Breast epithelium (tissue), 4 donors: ENCODE measurements at regions not wholly inside any gene's neighbourhood (a gene's known extent, or its start where the extent isn't known, plus 50 kb on each side); places are given as distances from the start of the nearest gene placed in this dataset.

Experiments used
- DNase-seq, 2 donors: peaks; one replicate each; pipeline ENCODE4 v3.0.0-alpha.2; 2019; ENCODE audit warnings: low spot score in 2 of 2
- H3K27ac ChIP-seq, 2 donors: fragments of 200-600 bp; sonication (generic) in 1 of 2; one replicate each; pipeline ENCODE4 v1.5.1; 2016 to 2019; ENCODE audit warnings: mild to moderate bottlenecking in 1 of 2
- H3K27me3 ChIP-seq, 2 donors: fragments of 200-600 bp; sonication (generic) in 1 of 2; one replicate each; pipeline versions ENCODE4 v1.5.1 to v1.6.0; 2017 to 2019; ENCODE audit warnings: control low read depth in 1 of 2, mild to moderate bottlenecking in 1 of 2
- H3K36me3 ChIP-seq: fragments of 200-600 bp; one replicate; pipeline ENCODE4 v1.5.1; 2019
- H3K4me1 ChIP-seq, 2 donors: fragments of 200-600 bp; sonication (generic); one replicate each; pipeline ENCODE4 v1.5.1; 2016 to 2019; ENCODE audit warnings: control low read depth in 1 of 2
- H3K4me3 ChIP-seq, 3 donors: fragments of 200-600 bp; sonication (generic); 1 replicate in 2 of 3; 2 replicates in 1 of 3; pipeline ENCODE4 v1.5.1; 2016 to 2019; ENCODE audit warnings: mild to moderate bottlenecking in 3 of 3, moderate library complexity in 2 of 3
- H3K9me3 ChIP-seq, 2 donors: fragments of 200-600 bp; sonication (generic) in 1 of 2; one replicate each; pipeline ENCODE4 v1.5.1; 2016 to 2019; ENCODE audit warnings: control low read depth in 1 of 2
- CTCF ChIP-seq, 3 donors: fragments of 450-650 bp; IDR thresholded peaks; one replicate each; pipeline ENCODE4 v1.5.1; 2016 to 2017; ENCODE audit warnings: antibody characterized with exemption in 3 of 3, mild to moderate bottlenecking in 3 of 3, moderate library complexity in 3 of 3
- POLR2A ChIP-seq: fragments of 450-650 bp; IDR thresholded peaks from one replicate; pipeline ENCODE4 v1.6.1; 2016; ENCODE audit warnings: antibody characterized with exemption, mild to moderate bottlenecking, moderate library complexity
- POLR2AphosphoS5 ChIP-seq, 3 donors: sonication (generic); formaldehyde crosslinking; IDR thresholded peaks; one replicate each; pipeline ENCODE4 v1.6.1; 2017; ENCODE audit warnings: antibody characterized with exemption in 3 of 3
- intact Hi-C: fragments of 100-400 bp; cut with DNase I; formaldehyde crosslinking; loops from one replicate; pipeline ENCODE4 v1.15.1; 2023; ENCODE audit warnings: low total_unique reads

- Histone ChIP-seq H3K9me3 (no peaks in the 10 kb centered on the region), H3K27ac (no peak overlapping the region), H3K4me1 (no peaks in the 10 kb centered on the region), H3K4me3 (no peak overlapping the region), H3K36me3 (no peaks in the 10 kb centered on the region), H3K27me3 (peaks cover 0 to 16% of the 10 kb centered on the region in 2 donors)
- intact Hi-C loops: no loop called here
- DNase-seq: no peak
- TF ChIP-seq POLR2A (no peak), POLR2AphosphoS5 (IDR thresholded peaks at IDR 0.05) (no peak), CTCF (IDR thresholded peaks at IDR 0.05) (no peak)
Measured at GRCh38 chr17:33421933-33422332, 128.8 kb upstream of the ASIC2 start.

- Histone ChIP-seq H3K4me3 (no peak overlapping the region), H3K36me3 (no peaks in the 10 kb centered on the region), H3K4me1 (no peaks in the 10 kb centered on the region), H3K27me3 (peaks cover 0 to 3% of the 10 kb centered on the region in 2 donors), H3K27ac (no peak overlapping the region), H3K9me3 (no peaks in the 10 kb centered on the region)
- no peak for TF ChIP-seq POLR2A
- no peak for TF ChIP-seq CTCF (IDR thresholded peaks at IDR 0.05)
- no peak for TF ChIP-seq POLR2AphosphoS5 (IDR thresholded peaks at IDR 0.05)
- DNase-seq: no peak
- intact Hi-C loops: no loop called here
Measured at GRCh38 chr17:33433581-33433980, 140.5 kb upstream of the ASIC2 start.

- Histone ChIP-seq H3K27ac (no peak overlapping the region), H3K27me3 (peaks cover 0 to 2% of the 10 kb centered on the region in 2 donors), H3K4me1 (no peaks in the 10 kb centered on the region), H3K36me3 (no peaks in the 10 kb centered on the region), H3K9me3 (no peaks in the 10 kb centered on the region), H3K4me3 (no peak overlapping the region)
- TF ChIP-seq POLR2A (no peak), CTCF (IDR thresholded peaks at IDR 0.05) (no peak), POLR2AphosphoS5 (IDR thresholded peaks at IDR 0.05) (no peak)
- no peak for DNase-seq
- intact Hi-C loops: no loop called here
Measured at GRCh38 chr17:33434841-33435240, 141.7 kb upstream of the ASIC2 start.

GRCh38 chr17:33435721-33436301, 142.7 kb upstream of the ASIC2 start:
- Histone ChIP-seq H3K4me3 (no peak overlapping the region), H3K9me3 (no peaks in the 10 kb centered on the region), H3K4me1 (no peaks in the 10 kb centered on the region), H3K27ac (no peak overlapping the region), H3K36me3 (no peaks in the 10 kb centered on the region), H3K27me3 (no peaks in the 10 kb centered on the region)
- no peak for TF ChIP-seq CTCF (IDR thresholded peaks at IDR 0.05)
- TF ChIP-seq POLR2AphosphoS5 (IDR thresholded peaks at IDR 0.05): no peak
- no peak for TF ChIP-seq POLR2A
- intact Hi-C loops: no loop called here
- no peak for DNase-seq

GRCh38 chr17:33436321-33436720, 143.2 kb upstream of the ASIC2 start:
- no peaks in the 10 kb centered on the region for H3K36me3 ChIP-seq
- no peaks in the 10 kb centered on the region for H3K9me3 ChIP-seq
- no peaks in the 10 kb centered on the region for H3K27me3 ChIP-seq
- H3K27ac ChIP-seq: no peak overlapping the region
- TF ChIP-seq POLR2AphosphoS5 (IDR thresholded peaks at IDR 0.05): no peak
- no peak for TF ChIP-seq POLR2A
- TF ChIP-seq CTCF (IDR thresholded peaks at IDR 0.05): no peak
- DNase-seq: no peak
- H3K4me3 ChIP-seq: no peak overlapping the region
- intact Hi-C loops: no loop called here
- no peaks in the 10 kb centered on the region for H3K4me1 ChIP-seq
